ENCODE measurements at regions not wholly inside any gene's neighbourhood (a gene's known extent, or its start where the extent isn't known, plus 50 kb on each side); places are given as distances from the start of the nearest gene placed in this dataset.

DNA sequence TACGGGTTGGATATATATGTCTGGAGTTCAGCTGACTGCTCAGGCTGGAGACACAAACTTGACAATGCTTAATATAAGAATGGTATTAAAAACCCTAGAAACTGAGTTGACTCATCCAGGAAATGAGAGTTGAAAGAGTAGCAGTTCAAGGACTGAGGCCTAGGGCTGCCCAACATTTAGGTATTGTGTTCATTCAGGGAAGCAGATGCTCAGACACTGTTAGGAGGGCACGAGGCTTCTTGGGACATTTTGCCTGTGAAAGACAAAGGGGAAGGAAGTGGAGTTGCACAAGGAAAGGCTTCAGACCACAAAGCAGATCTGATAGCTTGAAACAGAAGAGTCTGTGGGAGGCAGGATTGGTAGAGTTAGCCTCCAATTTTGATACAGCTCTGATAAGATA is 52.0 kb upstream of the HS3ST1 start:
- DNase-seq: no peak
- no peaks in the 10 kb centered on the region for H3K36me3 ChIP-seq (ENCODE audit: low read depth)
- no peak overlapping the region for H3K4me2 ChIP-seq
- no peaks in the 10 kb centered on the region for H4K20me1 ChIP-seq (ENCODE audit: insufficient read depth)
- H3K9me3 ChIP-seq (ENCODE audit: insufficient read depth, low read depth): no peaks in the 10 kb centered on the region
- intact Hi-C loops (cut with micrococcal nuclease; ENCODE audit: unreplicated experiment): no loop called here
- H3K9me2 ChIP-seq (ENCODE audit: insufficient read depth): no peaks in the 10 kb centered on the region
- no peak overlapping the region for H3K27ac ChIP-seq
- no TSS peak for BruUV-seq (replicated peaks)
- ChIA-PET POLR2A (ENCODE audit: unreplicated experiment) (no interaction called here), CTCF (no interaction called here)
- no peak for TF ChIP-seq EZH2 (IDR thresholded peaks at IDR 0.05; ENCODE audit: low read depth)
- TF ChIP-seq, protein P1, sequence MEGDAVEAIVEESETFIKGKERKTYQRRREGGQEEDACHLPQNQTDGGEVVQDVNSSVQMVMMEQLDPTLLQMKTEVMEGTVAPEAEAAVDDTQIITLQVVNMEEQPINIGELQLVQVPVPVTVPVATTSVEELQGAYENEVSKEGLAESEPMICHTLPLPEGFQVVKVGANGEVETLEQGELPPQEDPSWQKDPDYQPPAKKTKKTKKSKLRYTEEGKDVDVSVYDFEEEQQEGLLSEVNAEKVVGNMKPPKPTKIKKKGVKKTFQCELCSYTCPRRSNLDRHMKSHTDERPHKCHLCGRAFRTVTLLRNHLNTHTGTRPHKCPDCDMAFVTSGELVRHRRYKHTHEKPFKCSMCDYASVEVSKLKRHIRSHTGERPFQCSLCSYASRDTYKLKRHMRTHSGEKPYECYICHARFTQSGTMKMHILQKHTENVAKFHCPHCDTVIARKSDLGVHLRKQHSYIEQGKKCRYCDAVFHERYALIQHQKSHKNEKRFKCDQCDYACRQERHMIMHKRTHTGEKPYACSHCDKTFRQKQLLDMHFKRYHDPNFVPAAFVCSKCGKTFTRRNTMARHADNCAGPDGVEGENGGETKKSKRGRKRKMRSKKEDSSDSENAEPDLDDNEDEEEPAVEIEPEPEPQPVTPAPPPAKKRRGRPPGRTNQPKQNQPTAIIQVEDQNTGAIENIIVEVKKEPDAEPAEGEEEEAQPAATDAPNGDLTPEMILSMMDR (conservative IDR thresholded peaks at IDR 0.05): no peak
- no peaks in the 10 kb centered on the region for H3K4me1 ChIP-seq (replicated peaks; ENCODE audit: insufficient read depth)
- no peaks in the 10 kb centered on the region for H3K27me3 ChIP-seq (ENCODE audit: insufficient read depth, low read depth)
- H2AFZ ChIP-seq: no peak overlapping the region
- H3K79me2 ChIP-seq (ENCODE audit: low read depth): no peaks in the 10 kb centered on the region
- no peaks in the 10 kb centered on the region for H3F3A ChIP-seq (ENCODE audit: insufficient read depth, low read depth)
- H3K4me3 ChIP-seq: no peak overlapping the region

Measured in PC-9 (cell line).